Endometrium (tissue), 2 donors: ENCODE measurements at regions not wholly inside any gene's neighbourhood (a gene's known extent, or its start where the extent isn't known, plus 50 kb on each side); places are given as distances from the start of the nearest gene placed in this dataset.
"Not testable (repeated sequence)": the region's sequence is repeated elsewhere in the genome, so short reads cannot be mapped to it uniquely, and the experiment has no call there.

Experiments
- FAIRE-seq: peaks from 2 replicates; lab custom pipeline; 2012; peaks lifted over from hg19 to GRCh38; lab: Jason Lieb, UNC
- donor health status: control.
- donor health status: control.

DNA sequence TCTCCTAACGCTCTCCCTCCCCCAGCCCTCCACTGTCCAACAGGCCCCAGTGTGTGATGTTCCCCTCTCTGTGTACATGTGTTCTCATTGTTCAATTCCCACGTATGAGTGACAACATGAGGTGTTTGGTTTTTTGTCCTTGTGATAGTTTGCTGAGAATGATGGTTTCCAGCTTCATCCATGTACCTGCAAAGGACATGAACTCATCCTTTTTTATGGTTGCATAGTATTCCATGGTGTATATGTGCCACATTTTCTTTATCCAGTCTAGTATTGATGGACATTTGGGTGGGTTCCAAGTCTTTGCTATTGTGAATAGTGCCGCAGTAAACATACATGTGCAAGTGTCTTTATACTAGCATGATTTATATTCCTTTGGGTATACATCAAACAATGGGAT is 347.4 kb downstream of the MAGEE1 start:
- FAIRE-seq, result not testable (repeated sequence)

DNA sequence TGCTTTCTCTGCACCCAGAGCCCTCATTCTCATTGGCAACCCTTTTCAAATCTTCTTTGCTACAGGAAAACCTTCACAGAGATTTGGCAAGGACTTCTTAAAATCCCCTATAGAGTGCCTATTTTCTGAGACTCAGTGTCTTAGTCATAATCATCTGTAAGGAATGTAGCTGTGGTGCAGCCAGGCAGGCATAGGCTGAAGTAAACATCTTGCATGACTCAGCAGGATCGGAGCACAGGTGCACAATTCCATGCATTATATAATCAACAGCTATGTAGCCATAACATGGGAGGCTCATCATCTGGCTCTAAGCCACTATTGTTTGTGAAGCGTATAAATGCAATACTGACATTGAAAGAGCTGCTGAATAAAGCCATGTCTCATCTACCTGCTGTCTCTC is 368.8 kb downstream of the MAGEE1 start:
- no peak for FAIRE-seq

DNA sequence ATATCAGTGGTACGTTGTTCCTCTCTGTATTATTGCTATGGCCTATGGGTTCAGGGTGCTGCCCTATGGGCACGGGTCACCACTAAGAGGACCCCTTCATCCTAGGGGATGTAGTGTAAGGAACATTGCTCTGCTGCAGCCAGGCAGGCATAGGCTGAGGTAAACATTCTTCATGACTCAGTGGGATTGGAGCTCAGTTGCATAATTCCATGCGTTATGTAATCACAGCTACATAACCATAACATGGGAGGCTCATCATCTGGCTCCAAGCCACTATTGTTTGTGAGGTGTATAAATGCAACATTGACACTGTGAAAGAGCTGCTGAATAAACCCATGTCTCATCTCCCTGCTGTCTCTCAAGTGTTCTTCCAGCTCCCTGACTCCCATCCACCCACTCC is 375.2 kb downstream of the MAGEE1 start:
- FAIRE-seq, result no peak

DNA sequence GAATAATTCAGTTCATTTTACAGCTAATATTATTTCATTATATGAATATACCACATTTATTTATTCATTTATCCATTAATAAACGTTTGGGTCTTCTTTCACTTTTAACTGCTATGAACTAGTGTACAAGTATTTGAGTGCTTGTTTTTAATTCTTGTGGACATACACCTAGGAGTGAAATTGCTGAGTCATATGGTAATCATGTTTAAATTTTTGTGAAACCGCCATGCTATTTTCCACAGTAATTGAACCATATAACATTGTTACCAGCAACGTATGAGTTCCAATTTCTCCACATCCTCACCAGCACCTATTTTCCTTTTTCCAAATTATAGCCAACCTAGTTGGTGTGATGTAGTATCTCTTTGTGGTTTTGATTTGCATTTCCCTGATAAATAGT is 388.2 kb downstream of the MAGEE1 start:
- FAIRE-seq, result no peak

DNA sequence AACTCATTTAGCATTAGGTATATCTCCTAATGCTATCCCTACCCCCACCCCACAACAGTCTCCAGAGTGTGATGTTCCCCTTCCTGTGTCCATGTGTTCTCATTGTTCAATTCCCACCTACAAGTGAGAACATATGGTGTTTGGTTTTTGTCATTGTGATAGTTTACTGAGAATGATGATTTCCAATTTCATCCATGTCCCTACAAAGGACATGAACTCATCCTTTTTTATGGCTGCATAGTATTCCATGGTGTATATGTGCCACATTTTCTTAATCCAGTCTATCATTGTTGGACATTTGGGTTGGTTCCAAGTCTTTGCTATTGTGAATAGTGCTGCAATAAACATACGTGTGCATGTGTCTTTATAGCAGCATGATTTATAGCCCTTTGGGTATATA is 389.8 kb downstream of the MAGEE1 start:
- FAIRE-seq, result not testable (repeated sequence)

DNA sequence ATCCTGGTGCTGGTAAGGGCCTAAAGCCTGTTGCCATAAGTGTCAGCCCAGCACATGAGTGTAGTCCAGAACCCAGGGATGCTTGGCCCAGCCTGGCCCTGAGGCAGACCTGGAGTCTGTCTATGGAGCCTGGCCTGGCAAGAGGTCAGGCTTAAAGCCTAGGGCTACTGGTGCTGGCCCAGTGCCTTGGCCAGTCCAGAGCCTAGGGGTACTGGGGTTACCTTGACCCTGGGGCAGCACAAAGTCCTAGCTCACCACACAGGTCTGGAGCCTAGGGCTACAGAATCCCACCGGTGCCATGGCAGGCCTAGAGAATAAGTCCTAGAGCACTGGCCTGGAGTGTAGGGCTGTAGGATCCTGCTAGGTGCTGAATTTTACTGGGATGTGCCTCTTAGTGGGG is 393.8 kb downstream of the MAGEE1 start:
- FAIRE-seq, result no peak

DNA sequence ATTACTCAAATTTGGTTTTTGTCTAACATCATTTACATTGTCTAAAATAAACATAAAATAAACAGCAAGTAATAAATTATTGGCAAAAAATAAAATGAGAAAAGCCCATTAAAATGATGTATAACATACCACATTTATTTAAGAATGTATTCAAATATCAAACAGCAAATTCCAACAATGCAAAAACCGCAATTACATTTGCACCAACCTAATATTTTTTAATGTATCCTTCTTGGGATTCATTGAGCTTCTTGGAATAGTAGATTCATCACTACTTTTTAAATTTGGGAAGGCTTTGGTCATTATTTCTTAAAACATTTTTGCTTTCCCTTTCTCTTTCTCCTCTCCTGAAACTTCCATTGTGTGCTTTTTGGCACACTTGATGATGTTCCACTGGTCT is 400.2 kb downstream of the MAGEE1 start:
- FAIRE-seq, result no peak

DNA sequence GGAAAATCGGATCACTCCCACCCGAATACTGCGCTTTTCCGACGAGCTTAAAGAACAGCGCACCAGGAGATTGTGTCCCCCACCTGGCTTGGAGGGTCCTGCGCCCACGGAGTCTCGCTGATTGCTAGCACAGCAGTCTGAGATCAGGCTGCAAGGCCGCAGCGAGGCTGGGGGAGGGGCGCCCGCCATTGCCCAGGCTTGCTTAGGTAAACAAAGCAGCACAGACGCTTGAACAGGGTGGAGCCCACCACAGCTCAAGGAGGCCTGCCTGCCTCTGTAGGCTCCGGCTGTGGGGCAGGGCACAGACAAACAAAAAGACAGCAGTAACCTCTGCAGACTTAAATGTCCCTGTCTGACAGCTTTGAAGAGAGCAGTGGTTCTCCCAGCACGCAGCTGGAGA is 413.4 kb downstream of the MAGEE1 start:
- FAIRE-seq, result not testable (repeated sequence)

DNA sequence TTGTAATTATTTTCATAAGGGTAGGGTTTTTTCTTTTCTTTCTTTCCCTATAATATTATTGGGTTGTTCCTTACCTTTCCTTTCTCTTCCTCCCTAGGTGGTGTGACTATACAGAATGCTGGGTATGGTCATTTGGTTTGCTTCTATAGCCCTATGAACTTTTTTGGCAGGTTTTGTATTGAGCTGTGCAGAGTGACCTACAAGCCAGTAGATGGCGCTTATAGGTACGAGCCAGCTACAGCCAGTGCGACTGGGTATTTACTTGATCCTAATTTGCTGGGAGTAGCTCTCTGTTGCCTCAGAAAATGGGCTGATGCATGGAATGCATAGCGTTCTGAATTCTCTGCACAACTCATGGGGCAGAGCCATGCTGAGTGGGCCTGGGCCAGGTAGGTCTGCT is 423.3 kb downstream of the MAGEE1 start:
- no peak for FAIRE-seq

DNA sequence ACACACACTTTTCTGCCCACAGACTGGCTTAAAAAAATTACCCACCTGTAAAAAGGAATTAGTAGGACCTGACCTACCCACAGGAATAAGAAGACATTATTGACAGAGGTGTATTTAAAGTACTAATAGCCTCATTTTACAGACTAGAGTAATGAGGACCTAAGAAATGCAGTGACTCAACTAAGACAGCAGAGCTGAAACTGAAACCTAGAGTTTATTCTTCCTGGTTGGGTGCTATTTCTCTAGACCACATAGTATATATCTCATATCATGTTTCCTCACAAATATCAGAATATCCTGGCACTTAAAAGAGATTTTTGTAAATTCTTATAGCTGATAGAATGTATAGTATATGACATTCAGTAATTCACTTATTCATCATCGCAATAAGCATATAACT is 435.0 kb downstream of the MAGEE1 start:
- no peak for FAIRE-seq

DNA sequence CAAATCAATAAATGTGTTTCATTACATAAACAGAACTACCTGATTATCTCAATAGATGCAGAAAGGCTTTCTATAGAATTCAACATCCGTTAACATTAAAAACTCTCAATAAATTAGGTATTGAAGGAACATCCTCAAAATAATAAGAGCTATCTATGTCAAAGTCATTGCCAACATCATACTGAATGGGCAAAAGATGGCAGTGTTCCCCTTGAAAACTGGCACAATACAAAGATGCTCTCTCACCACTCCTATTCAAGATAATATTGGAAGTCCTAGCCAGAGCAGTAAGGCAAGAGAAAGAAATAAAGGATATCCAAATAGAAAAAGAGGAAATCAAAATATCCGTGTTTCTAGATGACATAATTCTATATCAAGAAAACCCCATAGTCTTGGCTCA is 466.4 kb downstream of the MAGEE1 start:
- FAIRE-seq, result no peak

DNA sequence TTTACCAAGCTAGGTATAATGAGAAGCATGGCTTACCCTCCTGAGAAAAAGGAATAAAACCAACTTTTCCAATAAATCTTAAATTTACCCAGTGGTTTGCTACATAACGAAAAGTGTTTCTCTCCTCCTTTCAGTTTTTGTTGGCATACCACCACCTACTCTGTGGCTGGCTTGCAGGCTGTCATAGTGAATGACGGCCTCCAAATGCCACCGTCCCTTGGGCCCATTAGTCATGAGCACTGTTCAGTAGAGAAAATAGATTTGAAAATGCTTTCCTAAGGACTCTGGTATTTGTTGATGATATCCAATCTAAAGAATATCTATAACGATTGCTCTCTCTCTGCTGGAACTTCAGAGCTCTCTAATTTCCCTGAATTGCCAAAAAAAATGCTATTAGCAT is 488.3 kb downstream of the MAGEE1 start:
- FAIRE-seq, result no peak

DNA sequence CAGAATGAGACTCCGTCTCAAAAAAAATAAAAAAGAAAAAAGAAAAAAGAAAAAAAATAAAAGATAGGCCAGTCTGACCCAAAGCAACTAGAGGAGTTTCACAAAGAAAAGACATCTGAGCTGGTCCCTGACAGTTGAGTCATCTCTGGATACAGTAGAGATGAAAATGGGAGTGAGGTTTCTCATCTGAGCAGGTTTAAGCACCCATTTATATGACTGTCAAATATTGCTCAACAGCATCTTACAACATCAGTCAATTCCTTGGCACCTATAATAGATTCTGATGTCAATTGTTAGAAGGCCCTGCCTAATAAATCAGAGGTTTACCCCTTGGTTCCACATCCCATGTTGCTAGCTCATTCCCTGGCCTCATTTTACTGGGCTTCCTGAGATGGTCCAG is 490.5 kb downstream of the MAGEE1 start:
- FAIRE-seq, result no peak

DNA sequence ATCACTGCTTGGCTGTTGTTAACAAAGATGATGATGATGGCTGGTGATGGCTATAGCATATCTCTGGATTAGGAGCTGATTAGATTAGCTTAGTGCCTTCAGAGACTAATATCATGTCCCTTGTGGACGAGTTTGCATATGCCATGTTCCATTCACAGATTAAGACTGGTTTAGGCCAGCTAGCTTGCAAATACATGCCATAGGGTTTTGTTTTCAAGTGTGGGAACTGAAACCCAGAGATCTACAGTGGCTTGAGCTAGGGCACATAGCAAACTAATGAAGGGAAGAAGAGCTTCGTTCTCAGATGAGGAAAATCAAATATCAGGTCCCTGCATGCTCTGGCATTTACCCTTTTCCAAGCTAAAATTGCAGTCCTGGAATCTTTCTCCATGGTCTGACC is 492.3 kb downstream of the MAGEE1 start:
- FAIRE-seq, result no peak

DNA sequence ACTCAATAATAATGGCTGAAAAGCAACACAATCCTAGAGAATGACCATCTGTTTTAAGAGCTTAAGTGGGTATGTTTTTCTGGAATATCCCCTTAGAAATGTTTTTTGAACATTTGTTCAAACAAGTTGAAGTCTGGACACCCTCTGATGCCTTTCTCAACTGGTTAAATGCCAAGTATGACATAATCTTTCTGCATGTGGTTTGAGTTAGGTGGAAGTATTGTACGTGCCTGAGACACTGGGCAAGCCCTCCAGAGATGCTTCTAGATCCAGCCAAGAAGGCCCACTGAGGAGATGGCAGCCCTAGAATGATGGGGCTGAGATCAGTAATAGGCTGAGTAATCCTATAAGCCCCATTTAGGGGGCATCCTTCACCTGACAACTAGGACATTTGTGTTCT is 493.1 kb downstream of the MAGEE1 start:
- no peak for FAIRE-seq

DNA sequence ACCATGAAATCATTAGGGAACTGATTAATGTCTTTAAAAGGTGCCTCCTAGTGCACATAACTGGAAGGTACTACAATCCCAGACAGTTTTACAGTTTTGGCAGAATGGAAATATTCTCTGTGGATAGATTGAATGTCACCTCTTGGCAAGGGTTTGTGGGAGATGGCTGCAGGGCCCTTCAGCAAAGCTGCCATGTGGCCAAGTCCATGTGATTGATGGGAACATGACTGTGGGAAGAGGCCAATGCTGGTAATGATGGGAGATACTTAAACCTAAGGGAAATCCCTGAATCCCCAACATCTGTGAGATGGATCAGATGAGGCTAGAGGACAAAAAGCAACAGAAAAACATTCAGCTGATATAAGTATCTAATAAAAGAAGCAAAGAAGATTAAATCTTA is 493.7 kb downstream of the MAGEE1 start:
- FAIRE-seq, result no peak

DNA sequence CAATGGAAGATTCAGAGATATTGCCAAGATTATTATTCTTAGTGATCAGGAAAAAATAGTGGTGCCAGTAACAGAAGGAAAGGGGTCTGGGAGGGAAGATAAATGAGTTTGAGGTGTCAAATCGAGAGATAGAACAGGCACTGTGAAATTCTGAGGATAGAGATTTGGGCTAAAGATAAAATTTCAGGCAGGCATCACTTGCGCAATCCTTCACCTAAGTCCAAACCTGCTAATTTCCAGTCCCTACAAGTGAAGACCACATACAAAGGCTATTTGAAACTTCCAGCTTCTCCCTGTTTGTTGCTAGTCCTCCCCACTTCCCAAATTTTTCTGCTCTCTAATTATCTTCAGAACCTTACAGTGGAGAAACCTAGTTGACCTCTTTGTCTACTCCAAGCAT is 494.6 kb downstream of the MAGEE1 start:
- no peak for FAIRE-seq

DNA sequence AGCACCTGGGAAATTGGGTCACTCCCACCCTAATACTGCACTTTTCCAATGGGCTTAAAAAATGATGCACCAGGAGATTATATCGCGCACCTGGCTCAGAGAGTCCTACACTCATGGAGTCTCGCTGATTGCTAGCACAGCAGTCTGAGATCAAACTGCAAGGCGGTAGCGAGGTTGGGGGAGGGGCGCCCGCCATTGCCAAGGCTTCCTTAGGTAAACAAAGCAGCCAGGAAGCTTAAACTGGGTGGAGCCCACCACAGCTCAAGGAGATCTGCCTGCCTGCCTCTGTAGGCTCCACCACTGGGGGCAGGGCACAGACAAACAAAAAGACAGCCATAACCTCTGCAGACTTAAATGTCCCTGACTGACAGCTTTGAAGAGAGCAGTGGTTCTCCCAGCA is 497.1 kb downstream of the MAGEE1 start:
- not testable (repeated sequence) for FAIRE-seq

DNA sequence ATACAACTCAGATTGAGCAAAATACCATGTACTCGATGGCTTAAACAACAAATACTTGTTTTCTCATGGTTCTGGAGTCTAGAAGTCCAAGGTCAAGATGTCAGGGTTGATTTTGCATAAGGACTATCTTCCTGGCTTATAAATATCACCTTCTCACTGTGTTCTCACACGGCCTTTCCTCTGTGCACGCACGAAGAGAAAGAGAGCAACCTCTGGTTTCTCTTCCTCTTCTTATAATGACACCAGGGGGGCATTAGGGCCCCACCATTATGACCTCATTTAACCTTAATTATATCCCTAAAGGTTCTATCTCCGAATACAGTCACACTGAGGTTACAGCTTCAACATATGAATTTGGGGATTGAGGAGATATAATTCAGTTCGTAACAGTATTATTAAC is 504.0 kb downstream of the MAGEE1 start:
- no peak for FAIRE-seq

DNA sequence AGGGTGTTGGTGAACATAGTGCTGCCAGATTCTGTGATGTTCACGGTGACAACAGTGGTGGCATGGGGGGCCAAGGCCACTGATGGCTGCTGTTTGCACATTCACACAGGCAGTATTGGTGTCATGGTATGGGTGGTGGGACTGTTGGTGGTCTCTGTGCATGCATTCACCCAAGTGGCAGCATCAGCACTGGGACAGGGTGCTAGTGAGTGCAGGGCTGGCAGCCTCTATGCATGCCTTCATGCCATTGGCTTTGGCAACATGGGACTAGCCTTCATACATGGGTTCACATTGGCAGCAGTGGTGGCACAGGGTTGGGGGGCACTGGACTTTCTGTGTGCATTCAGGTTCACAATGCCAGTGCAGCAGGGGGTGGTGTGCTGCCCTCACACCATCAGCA is 489.7 kb upstream of the FGF16 start:
- no peak for FAIRE-seq

DNA sequence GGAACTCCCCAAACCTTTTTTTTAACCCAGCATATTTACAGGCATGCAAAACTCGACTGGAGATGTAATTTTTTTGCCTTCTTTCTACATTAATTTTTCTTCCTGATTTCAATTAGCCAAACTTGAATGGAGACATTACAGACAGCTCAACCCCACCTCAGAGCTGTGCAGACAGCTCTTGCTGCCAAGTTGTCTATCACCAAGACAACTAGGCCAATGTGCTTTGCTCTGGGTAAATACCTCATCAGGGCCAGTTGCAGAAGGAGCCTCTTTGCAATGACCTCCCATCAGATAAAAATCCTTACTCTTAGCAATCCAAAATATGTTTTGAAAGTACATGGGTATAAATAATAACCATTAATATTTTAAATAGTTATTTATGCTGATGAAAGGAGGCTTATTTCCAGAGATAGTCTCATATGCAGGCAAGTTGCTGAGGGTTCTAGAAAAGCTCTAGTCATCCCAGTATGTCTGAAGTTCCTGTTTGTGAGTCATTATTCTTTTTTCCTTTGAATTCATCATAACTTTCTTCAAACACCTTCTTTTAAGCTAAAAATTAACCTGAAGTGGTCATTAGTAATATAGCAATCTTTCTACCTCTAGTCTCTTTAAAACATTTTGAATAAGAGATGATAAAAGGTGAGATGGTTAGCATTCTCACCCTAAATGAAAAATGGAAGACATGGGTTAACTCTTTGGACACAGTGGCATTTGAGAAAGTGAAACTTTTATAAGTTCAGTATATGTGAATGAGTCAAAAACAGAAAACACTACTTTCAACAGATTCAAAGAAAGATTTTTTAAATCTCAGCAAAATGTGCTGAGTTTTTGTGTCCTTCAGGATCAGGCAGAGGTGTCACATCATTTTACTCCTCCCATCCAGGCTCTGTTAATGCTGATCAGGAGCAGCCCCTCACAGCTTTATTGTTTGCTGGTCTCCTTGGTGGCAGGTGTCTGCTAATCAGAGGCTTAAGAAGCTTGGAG is 475.5 kb upstream of the FGF16 start:
- FAIRE-seq, result no peak

DNA sequence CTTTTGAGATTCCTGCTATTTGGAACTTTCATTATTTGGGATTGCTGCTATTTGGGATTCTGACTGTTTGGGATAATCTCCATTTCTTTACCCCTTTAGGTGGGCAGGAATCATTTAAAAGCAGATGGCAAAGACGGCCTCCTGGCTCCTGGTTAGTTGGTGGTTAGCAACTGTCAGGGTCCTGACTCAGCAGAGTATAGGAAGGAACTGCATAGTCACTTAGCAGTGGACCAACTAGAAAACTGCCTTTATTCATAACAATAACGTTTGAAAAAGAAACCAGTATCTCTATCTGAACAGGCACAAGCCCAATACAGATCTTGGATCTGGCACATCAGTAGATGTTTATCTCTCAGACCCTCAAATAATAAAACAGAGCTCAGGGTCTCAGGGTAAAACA is 469.7 kb upstream of the FGF16 start:
- FAIRE-seq, result no peak

DNA sequence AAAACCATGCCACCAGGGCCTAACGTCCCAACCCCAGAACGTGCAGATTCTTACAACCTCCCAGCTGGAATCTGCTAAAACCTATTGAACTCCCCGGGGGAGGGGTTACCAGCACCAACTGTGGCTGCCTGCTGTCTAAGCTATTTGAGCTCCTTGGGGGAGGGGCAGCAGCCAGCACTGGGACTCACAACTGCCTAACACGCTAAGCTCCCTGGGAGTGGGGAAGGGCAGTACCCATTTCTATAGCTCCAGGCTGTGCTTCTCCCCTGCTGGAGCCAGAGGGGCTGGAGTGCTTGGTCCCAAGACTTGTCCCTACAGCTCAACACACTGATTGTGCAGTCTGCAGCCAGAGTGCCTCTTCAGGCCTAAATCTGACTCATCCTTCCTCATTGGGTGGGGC is 459.8 kb upstream of the FGF16 start:
- FAIRE-seq, result no peak

DNA sequence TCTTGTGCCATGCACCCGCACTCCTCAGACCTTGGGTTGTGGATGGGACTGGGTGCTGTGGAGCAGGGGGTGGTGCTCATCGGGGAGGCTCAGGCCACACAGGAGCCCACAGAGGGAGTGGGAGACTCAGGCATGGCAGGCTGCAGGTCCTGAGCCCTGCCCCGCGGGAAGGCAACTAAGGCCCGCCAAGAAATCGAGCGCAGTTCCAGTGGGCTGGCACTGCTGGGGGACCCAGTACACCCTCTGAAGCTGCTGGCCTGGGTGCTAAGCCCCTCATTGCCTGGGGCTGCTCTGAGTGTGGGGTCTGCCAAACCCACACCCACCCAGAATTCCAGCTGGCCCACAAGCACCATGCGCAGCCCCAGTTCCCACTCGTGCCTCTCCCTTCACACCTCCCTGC is 450.5 kb upstream of the FGF16 start:
- no peak for FAIRE-seq
